Ovary (tissue), 7 donors: ENCODE measurements at regions not wholly inside any gene's neighbourhood (a gene's known extent, or its start where the extent isn't known, plus 50 kb on each side); places are given as distances from the start of the nearest gene placed in this dataset.

ENCODE experiments used
- DNase-seq, 5 donors: peaks; one replicate each; pipeline ENCODE4 v3.0.0-alpha.2; 2019 to 2020
- H3K27ac ChIP-seq, 2 donors: fragments of 200-600 bp; one replicate each; pipeline versions ENCODE4 v1.5.1 to v1.8.0; 2019 to 2022
- H3K27me3 ChIP-seq: fragments of 200-600 bp; one replicate; pipeline ENCODE4 v1.8.0; 2022
- H3K36me3 ChIP-seq: fragments of 200-600 bp; sonication (generic); one replicate; pipeline ENCODE4 v1.5.1; 2019
- H3K4me1 ChIP-seq: one replicate; pipeline ENCODE4 v1.8.1; 2013; ENCODE audit warnings: mild to moderate bottlenecking, moderate library complexity; ENCODE audit not compliant: insufficient read depth
- H3K4me3 ChIP-seq: fragments of 200-600 bp; sonication (generic); one replicate; pipeline ENCODE4 v1.5.1; 2017
- H3K9me3 ChIP-seq, 2 donors: fragments of 200-600 bp in 1 of 2; sonication (generic) in 1 of 2; one replicate each; pipeline versions ENCODE4 v1.5.1 to v1.8.1; 2013 to 2019; ENCODE audit warnings: mild to moderate bottlenecking in 1 of 2, moderate library complexity in 1 of 2
- CTCF ChIP-seq, 3 donors: fragments of 450-650 bp in 2 of 3; fragments of 200-600 bp in 1 of 3; IDR thresholded peaks; one replicate each; pipeline versions ENCODE4 v1.5.1 to v1.8.0; 2016 to 2022; ENCODE audit warnings: antibody characterized with exemption in 3 of 3, mild to moderate bottlenecking in 1 of 3
- EP300 ChIP-seq: sonication (generic); formaldehyde crosslinking; IDR thresholded peaks from one replicate; pipeline ENCODE4 v1.6.1; 2017; ENCODE audit warnings: antibody characterized with exemption
- POLR2A ChIP-seq: fragments of 450-650 bp; IDR thresholded peaks from one replicate; pipeline ENCODE4 v1.6.1; 2017; ENCODE audit warnings: antibody characterized with exemption, mild to moderate bottlenecking, moderate library complexity
- WGBS, 3 donors: extraction: QIAGEN DNeasy Blood & Tissue Kit in 1 of 3; methylation state at CpG; one replicate each; pipeline versions ENCODE4 v1.1.5 to v1.1.7; 2013 to 2017; 5-methylcytosine and 5-hydroxymethylcytosine counted together
- intact Hi-C, 4 donors: fragments of 100-400 bp; cut with DNase I; formaldehyde crosslinking; loops; one replicate each; pipeline versions ENCODE4 v1.11.0 to v1.15.1; 2022 to 2023
- donor health status: DM: no; HTN: no; CAD: no; lungs with moderate emphysema.
- donor health status: DM: no; HTN: no; CAD: no.
- donor health status: Bipolar disorder and iron deficiency.
- donor health status: DM: no; HTN: no; CAD: no.
- donor health status: DM: yes; HTN: yes; CAD: no.

DNA sequence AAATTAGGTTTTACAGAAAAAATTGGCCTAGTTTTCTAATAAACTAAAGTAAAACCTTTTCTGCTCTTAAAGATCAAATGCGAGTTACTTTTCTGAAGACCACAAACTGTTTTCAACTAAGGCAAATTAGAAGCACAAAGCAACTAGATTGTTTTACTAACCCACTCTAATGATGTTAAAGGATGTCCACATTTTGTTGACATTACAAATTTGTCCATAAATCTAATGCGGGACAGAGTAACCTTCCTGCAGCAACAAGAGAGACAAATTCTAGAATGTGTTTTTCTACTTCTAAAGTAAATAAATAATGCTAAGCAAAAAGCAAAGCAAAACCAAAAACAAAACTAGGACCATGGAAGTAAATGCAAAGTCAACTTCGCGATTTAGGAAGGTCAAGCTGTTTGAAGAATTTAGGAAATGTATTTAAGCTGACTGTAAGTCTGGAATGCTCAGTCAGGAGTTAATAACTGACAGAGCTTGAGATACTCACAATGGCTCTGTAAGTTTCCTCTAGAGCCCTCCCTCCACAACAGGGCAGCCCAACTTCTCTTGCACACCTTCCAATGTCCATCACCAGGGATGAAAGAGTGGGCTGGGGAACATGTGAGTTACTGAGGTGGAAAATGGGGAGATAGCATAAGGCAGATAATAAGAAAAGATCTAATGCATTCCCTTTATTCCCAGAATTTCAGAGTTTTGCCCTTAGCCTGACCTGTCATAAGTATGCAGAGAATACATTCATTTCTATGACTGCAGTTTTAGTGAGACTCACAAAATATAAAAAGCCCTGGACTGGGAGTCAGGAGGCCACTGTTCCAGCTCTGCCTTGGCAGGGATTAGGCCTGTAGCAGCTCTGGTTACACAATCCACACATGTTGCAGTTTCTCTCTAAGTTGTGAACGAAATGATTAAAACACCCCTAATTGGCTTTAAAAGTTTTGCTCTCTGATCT lies 158.8 kb downstream of the FOXA2 start:
- Histone ChIP-seq H3K27me3 (no peaks in the 10 kb centered on the region), H3K4me3 (no peak overlapping the region), H3K27ac (no peak overlapping the region), H3K36me3 (no peaks in the 10 kb centered on the region), H3K9me3 (no peaks in the 10 kb centered on the region), H3K4me1 (no peaks in the 10 kb centered on the region)
- DNase-seq = no peak
- intact Hi-C loops = no loop called here
- TF ChIP-seq EP300 (no peak), CTCF (IDR thresholded peaks at IDR 0.05) (no peak), POLR2A (no peak)
- WGBS, 3 donors = 66 to 73% (median 67%) methylated on average over 5 of the region's 5 CpGs

DNA sequence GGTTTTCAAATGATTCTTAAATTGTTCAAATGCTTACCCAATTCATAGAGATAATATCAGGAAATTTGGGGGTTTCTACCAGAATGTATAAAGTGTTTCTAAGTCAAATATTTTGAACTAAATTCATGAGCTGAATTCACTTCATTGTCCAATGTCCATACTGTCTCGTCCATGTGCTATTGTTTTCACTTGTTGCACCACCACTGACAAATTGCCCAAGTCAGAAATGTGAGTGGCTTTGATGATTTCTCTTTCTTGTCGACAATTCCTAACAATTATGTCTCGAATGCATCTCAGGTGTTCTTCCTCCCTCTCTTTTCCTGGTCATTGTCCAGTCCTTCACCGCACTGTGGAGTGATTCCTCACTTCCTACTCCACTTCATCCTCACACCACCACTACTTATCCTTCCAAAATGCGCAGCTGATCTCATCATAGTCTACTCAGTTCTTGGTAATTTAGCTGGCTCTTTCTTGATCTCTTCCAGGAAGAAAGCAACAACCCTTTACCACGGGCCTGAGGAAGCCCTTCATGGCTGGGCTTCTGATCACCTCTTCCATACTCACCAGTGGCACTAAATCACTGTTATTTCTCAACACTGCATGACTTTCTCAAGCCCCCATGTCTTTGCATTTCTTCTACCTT lies 161.1 kb downstream of the FOXA2 start:
- no peaks in the 10 kb centered on the region for H3K9me3 ChIP-seq

DNA sequence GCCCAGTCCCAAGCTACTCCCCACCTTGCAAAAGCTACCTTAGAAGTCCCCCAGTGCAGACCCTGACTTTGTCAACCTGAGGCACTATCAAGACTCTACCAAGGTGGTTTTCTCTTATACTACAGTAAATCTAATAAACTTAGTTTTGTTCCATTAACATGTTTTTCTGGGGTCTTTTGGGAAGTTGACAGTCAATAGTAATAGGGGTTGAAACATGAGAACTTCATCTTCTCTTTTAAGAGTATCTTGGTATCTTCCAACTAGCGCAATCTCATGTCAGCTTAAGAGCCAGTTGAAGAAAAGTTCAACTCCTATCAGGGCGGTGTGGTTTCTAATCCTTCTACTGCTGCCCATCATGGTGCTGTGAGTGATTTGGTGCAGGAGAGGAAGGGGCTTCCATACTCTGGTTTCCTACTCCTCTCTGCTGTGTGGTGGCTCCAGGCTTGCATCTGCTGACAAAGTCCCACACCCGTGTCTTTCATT lies 164.2 kb downstream of the FOXA2 start:
- no peak overlapping the region for H3K27ac ChIP-seq
- no peaks in the 10 kb centered on the region for H3K27me3 ChIP-seq
- intact Hi-C loops = no loop called here
- H3K9me3 ChIP-seq = no peaks in the 10 kb centered on the region
- H3K36me3 ChIP-seq = no peaks in the 10 kb centered on the region
- TF ChIP-seq EP300 (no peak), CTCF (IDR thresholded peaks at IDR 0.05) (no peak), POLR2A (no peak)
- no peaks in the 10 kb centered on the region for H3K4me1 ChIP-seq
- no peak for DNase-seq
- WGBS, 3 donors = 81 to 89% (median 88%) methylated on average over 3 of the region's 3 CpGs
- no peak overlapping the region for H3K4me3 ChIP-seq

More for the DNA sequence above, 161.1 kb downstream of the FOXA2 start:
- no peak overlapping the region for H3K4me3 ChIP-seq
- 65 to 82% (median 72%) methylated on average over 6 of the region's 6 CpGs for WGBS, 3 donors
- DNase-seq = no peak
- TF ChIP-seq CTCF (IDR thresholded peaks at IDR 0.05) (no peak), POLR2A (no peak), EP300 (no peak)
- no peak overlapping the region for H3K27ac ChIP-seq
- intact Hi-C loops = no loop called here
- H3K4me1 ChIP-seq = no peaks in the 10 kb centered on the region
- no peaks in the 10 kb centered on the region for H3K36me3 ChIP-seq
- no peaks in the 10 kb centered on the region for H3K27me3 ChIP-seq

DNA sequence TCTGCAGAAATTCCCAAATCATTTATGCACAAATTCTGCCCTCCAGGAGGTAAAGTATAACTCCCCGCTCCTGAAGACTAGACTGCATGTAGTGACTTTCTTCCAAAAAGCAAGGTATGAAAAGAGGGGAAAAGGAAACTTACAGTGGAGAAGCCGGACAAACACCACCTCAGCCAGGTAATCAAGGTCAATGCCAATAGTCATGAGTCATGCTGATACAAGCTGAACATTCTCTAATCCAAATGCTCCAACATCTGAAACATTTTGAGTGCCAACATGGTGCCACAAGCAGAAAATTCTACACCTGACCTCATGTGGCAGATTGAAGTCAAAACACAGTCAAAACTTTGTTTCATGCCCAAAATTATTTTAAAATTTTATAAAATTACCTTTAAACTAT lies 165.6 kb downstream of the FOXA2 start:
- no peak overlapping the region for H3K4me3 ChIP-seq
- 81 to 87% (median 84%) methylated on average over 2 of the region's 2 CpGs for WGBS, 3 donors
- H3K36me3 ChIP-seq = no peaks in the 10 kb centered on the region
- no peak for DNase-seq
- no peak for TF ChIP-seq EP300
- no peak for TF ChIP-seq CTCF (IDR thresholded peaks at IDR 0.05)
- TF ChIP-seq POLR2A = no peak
- H3K9me3 ChIP-seq = no peaks in the 10 kb centered on the region
- H3K27me3 ChIP-seq = no peaks in the 10 kb centered on the region
- H3K27ac ChIP-seq = no peak overlapping the region
- intact Hi-C loops = no loop called here
- no peaks in the 10 kb centered on the region for H3K4me1 ChIP-seq
